ENCODE measurements at regions not wholly inside any gene's neighbourhood (a gene's known extent, or its start where the extent isn't known, plus 50 kb on each side); places are given as distances from the start of the nearest gene placed in this dataset.

- H3K9me3 Mint-ChIP-seq, result no peaks in the 10 kb centered on the region
- H3K4me1 Mint-ChIP-seq, result peaks cover 50% of the 10 kb centered on the region
- DNase-seq (ENCODE audit: low spot score), result peak; percentile 14
- ATAC-seq, result 0 out of 2 replicates have a peak, but pooled peaks have one; percentile 14
- 0 out of 2 replicates have a peak overlapping the region, but pooled peaks have one; percentile 20 for H3K27ac Mint-ChIP-seq
- POLR2A ChIA-PET, result no interaction called here
- H3K27me3 Mint-ChIP-seq (ENCODE audit: low read depth), result peaks cover 6% of the 10 kb centered on the region
- H3K4me3 Mint-ChIP-seq, result no peak overlapping the region
- TF ChIP-seq, protein P1, sequence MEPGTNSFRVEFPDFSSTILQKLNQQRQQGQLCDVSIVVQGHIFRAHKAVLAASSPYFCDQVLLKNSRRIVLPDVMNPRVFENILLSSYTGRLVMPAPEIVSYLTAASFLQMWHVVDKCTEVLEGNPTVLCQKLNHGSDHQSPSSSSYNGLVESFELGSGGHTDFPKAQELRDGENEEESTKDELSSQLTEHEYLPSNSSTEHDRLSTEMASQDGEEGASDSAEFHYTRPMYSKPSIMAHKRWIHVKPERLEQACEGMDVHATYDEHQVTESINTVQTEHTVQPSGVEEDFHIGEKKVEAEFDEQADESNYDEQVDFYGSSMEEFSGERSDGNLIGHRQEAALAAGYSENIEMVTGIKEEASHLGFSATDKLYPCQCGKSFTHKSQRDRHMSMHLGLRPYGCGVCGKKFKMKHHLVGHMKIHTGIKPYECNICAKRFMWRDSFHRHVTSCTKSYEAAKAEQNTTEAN (CRISPR knock-in tag; IDR thresholded peaks at IDR 0.05), result no peak
- TF ChIP-seq TEAD1 (CRISPR knock-in tag; IDR thresholded peaks at IDR 0.05) (no peak), CREB1 (CRISPR knock-in tag; IDR thresholded peaks at IDR 0.05) (no peak), E2F4 (CRISPR knock-in tag; IDR thresholded peaks at IDR 0.05; ENCODE audit: borderline replicate concordance, low read depth) (no peak), PRDM15 (CRISPR knock-in tag; IDR thresholded peaks at IDR 0.05) (no peak), RORB (CRISPR knock-in tag; IDR thresholded peaks at IDR 0.05) (no peak), RELA (CRISPR knock-in tag; IDR thresholded peaks at IDR 0.05; ENCODE audit: borderline replicate concordance) (no peak), SMAD3 (CRISPR knock-in tag; IDR thresholded peaks at IDR 0.05; ENCODE audit: borderline replicate concordance) (no peak), ZNF232 (CRISPR knock-in tag; IDR thresholded peaks at IDR 0.05) (no peak), SOX15 (CRISPR knock-in tag; IDR thresholded peaks at IDR 0.05) (no peak), ZNF532 (CRISPR knock-in tag; IDR thresholded peaks at IDR 0.05; ENCODE audit: borderline replicate concordance) (no peak)
- TF ChIP-seq, protein P2, sequence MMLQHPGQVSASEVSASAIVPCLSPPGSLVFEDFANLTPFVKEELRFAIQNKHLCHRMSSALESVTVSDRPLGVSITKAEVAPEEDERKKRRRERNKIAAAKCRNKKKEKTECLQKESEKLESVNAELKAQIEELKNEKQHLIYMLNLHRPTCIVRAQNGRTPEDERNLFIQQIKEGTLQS (CRISPR knock-in tag; conservative IDR thresholded peaks at IDR 0.05), result no peak
- no peaks in the 10 kb centered on the region for H3K36me3 Mint-ChIP-seq
- CTCF ChIA-PET, result interaction anchor here (0.7 to 2.8 kb wide), 7 partner anchors 14 to 1237 kb away, joined by 3 to 12 read pairs (median 3); no protein-coding TSS in a partner anchor
These were observed 167.1 kb upstream of the MAF start for GRCh38 chr16:79767421-79768275.

DNA sequence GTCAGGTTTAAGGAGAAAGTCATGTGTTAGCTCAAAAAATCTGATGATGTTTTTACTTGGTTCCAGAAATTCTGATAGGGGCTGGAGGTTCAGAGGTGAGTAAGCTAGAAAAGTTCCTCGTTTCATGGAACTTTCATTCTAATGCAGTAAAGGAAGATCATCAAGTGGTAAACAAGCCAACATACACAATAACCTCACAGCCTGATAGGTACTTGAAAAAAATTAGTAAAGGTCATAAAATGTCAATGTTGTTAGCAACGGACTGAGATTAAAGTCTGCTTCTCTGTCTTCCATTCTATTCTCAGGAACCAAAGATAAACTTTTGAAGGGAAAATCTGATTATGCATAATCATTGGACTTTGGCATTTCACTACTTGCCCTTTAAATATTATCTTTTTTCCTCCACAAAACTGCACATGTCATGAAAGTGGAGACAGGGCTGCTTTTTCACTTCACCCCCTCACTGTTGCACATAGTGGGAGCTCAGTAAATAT lies 165.4 kb upstream of the MAF start:
- ATAC-seq (no peak), DNase-seq (ENCODE audit: low spot score) (no peak)
- ChIA-PET CTCF (interaction anchor here (0.9 to 1.0 kb wide), 2 partner anchors 319 to 604 kb away, joined by 3 read pairs; no protein-coding TSS in a partner anchor), POLR2A (no interaction called here)
- Mint-ChIP-seq H3K4me1 (peaks cover 46% of the 10 kb centered on the region), H3K27me3 (ENCODE audit: low read depth) (peaks cover 6% of the 10 kb centered on the region), H3K4me3 (no peak overlapping the region), H3K9me3 (no peaks in the 10 kb centered on the region), H3K27ac (no peak overlapping the region), H3K36me3 (no peaks in the 10 kb centered on the region)
- TF ChIP-seq, protein P3, sequence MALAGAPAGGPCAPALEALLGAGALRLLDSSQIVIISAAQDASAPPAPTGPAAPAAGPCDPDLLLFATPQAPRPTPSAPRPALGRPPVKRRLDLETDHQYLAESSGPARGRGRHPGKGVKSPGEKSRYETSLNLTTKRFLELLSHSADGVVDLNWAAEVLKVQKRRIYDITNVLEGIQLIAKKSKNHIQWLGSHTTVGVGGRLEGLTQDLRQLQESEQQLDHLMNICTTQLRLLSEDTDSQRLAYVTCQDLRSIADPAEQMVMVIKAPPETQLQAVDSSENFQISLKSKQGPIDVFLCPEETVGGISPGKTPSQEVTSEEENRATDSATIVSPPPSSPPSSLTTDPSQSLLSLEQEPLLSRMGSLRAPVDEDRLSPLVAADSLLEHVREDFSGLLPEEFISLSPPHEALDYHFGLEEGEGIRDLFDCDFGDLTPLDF (CRISPR knock-in tag; IDR thresholded peaks at IDR 0.05), result no peak
- TF ChIP-seq TEAD1 (CRISPR knock-in tag; IDR thresholded peaks at IDR 0.05) (no peak), ERG (CRISPR knock-in tag; IDR thresholded peaks at IDR 0.05) (no peak), HMGXB4 (CRISPR knock-in tag; IDR thresholded peaks at IDR 0.05) (no peak), ZNF232 (CRISPR knock-in tag; IDR thresholded peaks at IDR 0.05) (no peak)
- TF ChIP-seq, protein P4, sequence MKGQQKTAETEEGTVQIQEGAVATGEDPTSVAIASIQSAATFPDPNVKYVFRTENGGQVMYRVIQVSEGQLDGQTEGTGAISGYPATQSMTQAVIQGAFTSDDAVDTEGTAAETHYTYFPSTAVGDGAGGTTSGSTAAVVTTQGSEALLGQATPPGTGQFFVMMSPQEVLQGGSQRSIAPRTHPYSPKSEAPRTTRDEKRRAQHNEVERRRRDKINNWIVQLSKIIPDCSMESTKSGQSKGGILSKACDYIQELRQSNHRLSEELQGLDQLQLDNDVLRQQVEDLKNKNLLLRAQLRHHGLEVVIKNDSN (CRISPR knock-in tag; IDR thresholded peaks at IDR 0.05), result no peak

Data from WTC11 (cell line).